Bronchial epithelial cell (primary cell): ENCODE measurements at regions not wholly inside any gene's neighbourhood (a gene's known extent, or its start where the extent isn't known, plus 50 kb on each side); places are given as distances from the start of the nearest gene placed in this dataset.

Source experiments
- DNase-seq: peaks from one replicate; pipeline ENCODE4 v3.0.0-alpha.2; 2010; ENCODE audit warnings: low read depth
- FAIRE-seq: peaks from 2 replicates; lab custom pipeline; 2011; peaks lifted over from hg19 to GRCh38; lab: Jason Lieb, UNC
- H3K27me3 ChIP-seq: 2 replicates; pipeline ENCODE4 v1.5.1; 2011; ENCODE audit warnings: low read length; ENCODE audit not compliant: control insufficient read depth, insufficient read depth
- H3K36me3 ChIP-seq: 2 replicates; pipeline ENCODE4 v1.5.1; 2011; ENCODE audit warnings: low read length; ENCODE audit not compliant: control insufficient read depth, insufficient read depth
- H3K4me3 ChIP-seq: 2 replicates; pipeline ENCODE4 v1.5.1; 2011; ENCODE audit warnings: mild to moderate bottlenecking, low read depth, low read length, control low read depth
- CTCF ChIP-seq: IDR thresholded peaks from 2 replicates; pipeline ENCODE4 v1.5.1; 2011; ENCODE audit warnings: mild to moderate bottlenecking, moderate library complexity, low read length, control low read depth, inconsistent platforms; ENCODE audit not compliant: insufficient read depth, severe bottlenecking

GRCh38 chr18:79627750-79628294, 51.8 kb upstream of the CTDP1 start:
- H3K27me3 ChIP-seq: no peaks in the 10 kb centered on the region
- H3K4me3 ChIP-seq: no peak overlapping the region
- FAIRE-seq (no peak), DNase-seq (no peak)
- TF ChIP-seq CTCF: no peak
- H3K36me3 ChIP-seq: no peaks in the 10 kb centered on the region

DNA sequence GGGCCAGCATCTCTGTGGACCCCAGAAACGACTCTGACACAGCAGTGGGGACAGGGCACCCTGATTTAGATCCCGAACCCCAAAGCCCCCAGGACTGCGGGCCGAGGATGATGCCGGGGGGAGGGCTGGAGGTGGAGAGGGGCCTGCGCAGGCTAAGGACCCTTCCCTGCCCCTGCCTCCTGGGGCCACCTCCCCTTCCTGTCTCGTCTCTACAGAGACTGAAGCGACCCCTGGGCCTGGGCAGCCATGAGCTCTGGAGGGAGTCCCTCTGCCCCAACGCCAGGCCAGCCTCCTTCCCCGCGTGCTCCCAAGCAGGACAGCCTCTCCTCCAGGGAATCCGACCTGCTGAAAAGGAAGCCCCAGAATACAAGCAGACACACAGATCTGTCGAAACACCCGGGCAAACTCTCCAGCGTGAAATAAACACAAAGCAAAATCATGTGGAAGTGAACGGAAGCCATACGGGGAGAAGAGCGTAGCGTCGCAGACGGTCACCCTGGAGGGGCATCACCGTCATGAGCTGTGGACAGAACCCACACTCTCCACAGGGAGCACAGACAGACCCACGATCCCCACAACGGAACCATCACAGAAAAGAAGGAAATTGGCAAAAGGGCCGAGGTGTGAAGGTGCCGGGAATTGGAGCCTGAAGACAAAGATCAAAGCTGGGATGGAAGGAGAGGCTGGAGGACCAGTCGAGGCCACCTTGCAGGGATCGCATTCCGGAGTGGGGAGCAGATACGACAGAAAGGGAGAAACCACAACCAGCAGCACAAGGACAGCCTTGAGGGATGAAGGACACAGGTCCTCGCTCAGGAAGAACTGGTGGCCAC, 51.0 kb upstream of the CTDP1 start:
- Histone ChIP-seq H3K36me3 (no peaks in the 10 kb centered on the region), H3K4me3 (no peak overlapping the region), H3K27me3 (no peaks in the 10 kb centered on the region)
- no peak for DNase-seq
- FAIRE-seq: no peak
- no peak for TF ChIP-seq CTCF

DNA sequence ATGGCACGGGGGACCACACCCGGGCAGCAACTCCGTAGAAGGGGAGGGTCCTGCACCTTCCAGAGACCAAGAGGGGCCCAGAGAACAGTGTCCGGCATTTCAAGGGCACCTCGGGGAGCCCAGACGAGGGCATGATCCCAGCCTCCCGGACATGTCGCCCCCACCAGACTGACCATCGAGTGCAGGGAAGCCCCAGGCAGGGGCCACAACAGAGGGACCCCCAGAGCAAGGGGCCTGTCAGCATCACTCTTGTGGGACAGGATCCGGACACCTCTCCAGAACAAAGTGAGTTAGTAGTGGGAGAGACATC, 50.4 kb upstream of the CTDP1 start:
- no peaks in the 10 kb centered on the region for H3K27me3 ChIP-seq
- H3K4me3 ChIP-seq: no peak overlapping the region
- DNase-seq (no peak), FAIRE-seq (no peak)
- TF ChIP-seq CTCF: no peak
- H3K36me3 ChIP-seq: no peaks in the 10 kb centered on the region

GRCh38 chr18:79629606-79630005, 50.0 kb upstream of the CTDP1 start:
- Histone ChIP-seq H3K36me3 (no peaks in the 10 kb centered on the region), H3K27me3 (no peaks in the 10 kb centered on the region), H3K4me3 (no peak overlapping the region)
- DNase-seq: no peak
- TF ChIP-seq CTCF: no peak
- FAIRE-seq: no peak
